Liver (tissue), 8 donors: ENCODE measurements at regions not wholly inside any gene's neighbourhood (a gene's known extent, or its start where the extent isn't known, plus 50 kb on each side); places are given as distances from the start of the nearest gene placed in this dataset.

ENCODE experiments used
- DNase-seq: peaks from one replicate; pipeline ENCODE4 v3.0.0-alpha.2; 2017; ENCODE audit warnings: low spot score
- H3K27ac ChIP-seq, 2 donors: one replicate each; pipeline ENCODE4 v1.7.0; 2013; ENCODE audit warnings: inconsistent platforms in 2 of 2, low read length in 2 of 2, control low read depth in 1 of 2, low read depth in 1 of 2, mild to moderate bottlenecking in 1 of 2
- H3K27me3 ChIP-seq, 4 donors: one replicate each; pipeline versions ENCODE4 v1.6.1 to v1.7.0; 2013; ENCODE audit warnings: low read length in 3 of 4, inconsistent platforms in 1 of 4, mild to moderate bottlenecking in 1 of 4, moderate library complexity in 1 of 4; ENCODE audit not compliant: control insufficient read depth in 4 of 4, insufficient read depth in 4 of 4
- H3K36me3 ChIP-seq, 4 donors: one replicate each; pipeline versions ENCODE4 v1.6.1 to v1.7.0; 2013; ENCODE audit warnings: low read length in 3 of 4, mild to moderate bottlenecking in 3 of 4, low read depth in 1 of 4, moderate library complexity in 1 of 4; ENCODE audit not compliant: control insufficient read depth in 4 of 4, insufficient read depth in 3 of 4
- H3K4me1 ChIP-seq, 4 donors: one replicate each; pipeline versions ENCODE4 v1.6.1 to v1.7.0; 2013; ENCODE audit warnings: low read length in 3 of 4, mild to moderate bottlenecking in 3 of 4, moderate library complexity in 1 of 4; ENCODE audit not compliant: control insufficient read depth in 4 of 4, insufficient read depth in 4 of 4
- H3K4me3 ChIP-seq, 3 donors: one replicate each; pipeline versions ENCODE4 v1.6.1 to v1.7.0; 2013; ENCODE audit warnings: low read length in 3 of 3, control low read depth in 1 of 3, low read depth in 1 of 3, mild to moderate bottlenecking in 1 of 3
- H3K9ac ChIP-seq, 2 donors: one replicate each; pipeline ENCODE4 v1.7.0; 2013; ENCODE audit warnings: low read length in 2 of 2, mild to moderate bottlenecking in 2 of 2, moderate library complexity in 2 of 2, control low read depth in 1 of 2, low read depth in 1 of 2
- H3K9me3 ChIP-seq, 4 donors: one replicate each; pipeline versions ENCODE4 v1.6.1 to v1.7.0; 2013; ENCODE audit warnings: low read length in 3 of 4; ENCODE audit not compliant: control insufficient read depth in 4 of 4
- ATF3 ChIP-seq: IDR thresholded peaks from 2 replicates; pipeline ENCODE4 v1.6.1; 2016; ENCODE audit warnings: antibody characterized with exemption
- EGR1 ChIP-seq, 2 donors: IDR thresholded peaks; 2 replicates each; pipeline ENCODE4 v1.6.1; 2016 to 2018; ENCODE audit warnings: antibody characterized with exemption in 2 of 2, low read depth in 2 of 2
- FOXA1 ChIP-seq: IDR thresholded peaks from 2 replicates; pipeline ENCODE4 v1.6.1; 2016; ENCODE audit warnings: antibody characterized with exemption
- FOXA2 ChIP-seq: IDR thresholded peaks from 2 replicates; pipeline ENCODE4 v1.6.1; 2016; ENCODE audit warnings: antibody characterized with exemption
- HNF4A ChIP-seq, 2 donors: conservative IDR thresholded peaks; 2 replicates each; pipeline ENCODE4 v1.6.1; 2016; ENCODE audit warnings: antibody characterized with exemption in 2 of 2, mild to moderate bottlenecking in 2 of 2
- HNF4G ChIP-seq: IDR thresholded peaks from 2 replicates; pipeline ENCODE4 v1.6.1; 2016; ENCODE audit warnings: antibody characterized with exemption
- JUND ChIP-seq, 2 donors: IDR thresholded peaks; 2 replicates each; pipeline ENCODE4 v1.6.1; 2016; ENCODE audit warnings: antibody characterized with exemption in 2 of 2
- MAX ChIP-seq: IDR thresholded peaks from 2 replicates; pipeline ENCODE4 v1.6.1; 2016; ENCODE audit warnings: antibody characterized with exemption
- NR2F2 ChIP-seq: IDR thresholded peaks from 2 replicates; pipeline ENCODE4 v1.6.1; 2016; ENCODE audit warnings: antibody characterized with exemption
- RAD21 ChIP-seq, 2 donors: IDR thresholded peaks; 2 replicates each; pipeline ENCODE4 v1.6.1; 2016; ENCODE audit warnings: antibody characterized with exemption in 2 of 2, mild to moderate bottlenecking in 2 of 2
- RXRA ChIP-seq, 2 donors: IDR thresholded peaks; 2 replicates each; pipeline ENCODE4 v1.6.1; 2017 to 2018; ENCODE audit warnings: antibody characterized with exemption in 2 of 2, mild to moderate bottlenecking in 1 of 2
- SP1 ChIP-seq: IDR thresholded peaks from 2 replicates; pipeline ENCODE4 v1.6.1; 2018; ENCODE audit warnings: antibody characterized with exemption, mild to moderate bottlenecking
- YY1 ChIP-seq: IDR thresholded peaks from 2 replicates; pipeline ENCODE4 v1.6.1; 2016; ENCODE audit warnings: antibody characterized with exemption, mild to moderate bottlenecking
- WGBS: extraction: QIAGEN DNeasy Blood & Tissue Kit; methylation state at CpG from one replicate; pipeline ENCODE4 v1.1.7; 2013; 5-methylcytosine and 5-hydroxymethylcytosine counted together
- TF ChIP-seq, protein P1 (sequence below): fragments of 150-350 bp; IDR thresholded peaks from 2 replicates; pipeline ENCODE4 v1.5.1; 2017; ENCODE audit warnings: improper control_type of control experiment, low read depth, low read length; ENCODE audit not compliant: missing input control
- TF ChIP-seq, protein P2 (sequence below): IDR thresholded peaks from 2 replicates; pipeline ENCODE4 v1.6.1; 2016; ENCODE audit warnings: antibody characterized with exemption
- TF ChIP-seq, protein P3 (sequence below): IDR thresholded peaks from 2 replicates; pipeline ENCODE4 v1.6.1; 2016; ENCODE audit warnings: antibody characterized with exemption, mild to moderate bottlenecking
- donor health status: healthy.
- donor health status: healthy.
- donor health status: healthy.
- donor health status: healthy.
- donor health status: healthy.

DNA sequence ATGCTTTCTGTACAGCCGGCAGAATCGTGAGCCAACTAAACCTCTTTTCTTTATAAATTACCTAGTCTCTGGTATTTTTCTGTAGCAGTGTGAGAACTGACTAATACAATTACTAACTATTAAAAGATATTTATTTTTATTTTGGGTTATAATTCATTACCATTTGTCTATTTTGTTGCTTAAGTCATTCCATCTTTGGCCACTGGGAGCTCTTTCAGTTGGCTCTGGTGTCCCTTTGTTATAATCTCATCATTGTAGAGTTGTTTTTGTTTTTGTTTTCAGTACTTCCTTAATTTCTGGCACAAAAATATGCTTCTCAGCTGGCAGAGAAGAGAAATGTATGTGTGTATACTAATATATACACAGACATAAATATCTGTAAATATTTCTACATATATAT lies 807.9 kb upstream of the MBL2 start:
- Histone ChIP-seq H3K4me1 (no peaks in the 10 kb centered on the region), H3K27ac (no peak overlapping the region)

GRCh38 chr10:53579773-53580172 lies 807.2 kb upstream of the MBL2 start:
- Histone ChIP-seq H3K27ac (no peak overlapping the region), H3K27me3 (no peaks in the 10 kb centered on the region), H3K9ac (no peak overlapping the region), H3K9me3 (no peaks in the 10 kb centered on the region), H3K4me3 (no peak overlapping the region), H3K36me3 (no peaks in the 10 kb centered on the region), H3K4me1 (no peaks in the 10 kb centered on the region)
- 74% methylated on average over 1 of the region's 1 CpG for WGBS
- DNase-seq: no peak
- TF ChIP-seq, protein P1, sequence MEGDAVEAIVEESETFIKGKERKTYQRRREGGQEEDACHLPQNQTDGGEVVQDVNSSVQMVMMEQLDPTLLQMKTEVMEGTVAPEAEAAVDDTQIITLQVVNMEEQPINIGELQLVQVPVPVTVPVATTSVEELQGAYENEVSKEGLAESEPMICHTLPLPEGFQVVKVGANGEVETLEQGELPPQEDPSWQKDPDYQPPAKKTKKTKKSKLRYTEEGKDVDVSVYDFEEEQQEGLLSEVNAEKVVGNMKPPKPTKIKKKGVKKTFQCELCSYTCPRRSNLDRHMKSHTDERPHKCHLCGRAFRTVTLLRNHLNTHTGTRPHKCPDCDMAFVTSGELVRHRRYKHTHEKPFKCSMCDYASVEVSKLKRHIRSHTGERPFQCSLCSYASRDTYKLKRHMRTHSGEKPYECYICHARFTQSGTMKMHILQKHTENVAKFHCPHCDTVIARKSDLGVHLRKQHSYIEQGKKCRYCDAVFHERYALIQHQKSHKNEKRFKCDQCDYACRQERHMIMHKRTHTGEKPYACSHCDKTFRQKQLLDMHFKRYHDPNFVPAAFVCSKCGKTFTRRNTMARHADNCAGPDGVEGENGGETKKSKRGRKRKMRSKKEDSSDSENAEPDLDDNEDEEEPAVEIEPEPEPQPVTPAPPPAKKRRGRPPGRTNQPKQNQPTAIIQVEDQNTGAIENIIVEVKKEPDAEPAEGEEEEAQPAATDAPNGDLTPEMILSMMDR: no peak
- no peak for TF ChIP-seq RAD21 (IDR thresholded peaks at IDR 0.05)
- TF ChIP-seq NR2F2: no peak
- no peak for TF ChIP-seq EGR1 (IDR thresholded peaks at IDR 0.05; ENCODE audit: low read depth in 2 of 2)
- no peak for TF ChIP-seq RXRA (IDR thresholded peaks at IDR 0.05)
- TF ChIP-seq, protein P2, sequence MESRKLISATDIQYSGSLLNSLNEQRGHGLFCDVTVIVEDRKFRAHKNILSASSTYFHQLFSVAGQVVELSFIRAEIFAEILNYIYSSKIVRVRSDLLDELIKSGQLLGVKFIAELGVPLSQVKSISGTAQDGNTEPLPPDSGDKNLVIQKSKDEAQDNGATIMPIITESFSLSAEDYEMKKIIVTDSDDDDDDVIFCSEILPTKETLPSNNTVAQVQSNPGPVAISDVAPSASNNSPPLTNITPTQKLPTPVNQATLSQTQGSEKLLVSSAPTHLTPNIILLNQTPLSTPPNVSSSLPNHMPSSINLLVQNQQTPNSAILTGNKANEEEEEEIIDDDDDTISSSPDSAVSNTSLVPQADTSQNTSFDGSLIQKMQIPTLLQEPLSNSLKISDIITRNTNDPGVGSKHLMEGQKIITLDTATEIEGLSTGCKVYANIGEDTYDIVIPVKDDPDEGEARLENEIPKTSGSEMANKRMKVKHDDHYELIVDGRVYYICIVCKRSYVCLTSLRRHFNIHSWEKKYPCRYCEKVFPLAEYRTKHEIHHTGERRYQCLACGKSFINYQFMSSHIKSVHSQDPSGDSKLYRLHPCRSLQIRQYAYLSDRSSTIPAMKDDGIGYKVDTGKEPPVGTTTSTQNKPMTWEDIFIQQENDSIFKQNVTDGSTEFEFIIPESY: no peak
- no peak for TF ChIP-seq FOXA1
- TF ChIP-seq ATF3: no peak
- TF ChIP-seq HNF4A (conservative IDR thresholded peaks at IDR 0.05): no peak
- TF ChIP-seq HNF4G: no peak
- TF ChIP-seq, protein P3, sequence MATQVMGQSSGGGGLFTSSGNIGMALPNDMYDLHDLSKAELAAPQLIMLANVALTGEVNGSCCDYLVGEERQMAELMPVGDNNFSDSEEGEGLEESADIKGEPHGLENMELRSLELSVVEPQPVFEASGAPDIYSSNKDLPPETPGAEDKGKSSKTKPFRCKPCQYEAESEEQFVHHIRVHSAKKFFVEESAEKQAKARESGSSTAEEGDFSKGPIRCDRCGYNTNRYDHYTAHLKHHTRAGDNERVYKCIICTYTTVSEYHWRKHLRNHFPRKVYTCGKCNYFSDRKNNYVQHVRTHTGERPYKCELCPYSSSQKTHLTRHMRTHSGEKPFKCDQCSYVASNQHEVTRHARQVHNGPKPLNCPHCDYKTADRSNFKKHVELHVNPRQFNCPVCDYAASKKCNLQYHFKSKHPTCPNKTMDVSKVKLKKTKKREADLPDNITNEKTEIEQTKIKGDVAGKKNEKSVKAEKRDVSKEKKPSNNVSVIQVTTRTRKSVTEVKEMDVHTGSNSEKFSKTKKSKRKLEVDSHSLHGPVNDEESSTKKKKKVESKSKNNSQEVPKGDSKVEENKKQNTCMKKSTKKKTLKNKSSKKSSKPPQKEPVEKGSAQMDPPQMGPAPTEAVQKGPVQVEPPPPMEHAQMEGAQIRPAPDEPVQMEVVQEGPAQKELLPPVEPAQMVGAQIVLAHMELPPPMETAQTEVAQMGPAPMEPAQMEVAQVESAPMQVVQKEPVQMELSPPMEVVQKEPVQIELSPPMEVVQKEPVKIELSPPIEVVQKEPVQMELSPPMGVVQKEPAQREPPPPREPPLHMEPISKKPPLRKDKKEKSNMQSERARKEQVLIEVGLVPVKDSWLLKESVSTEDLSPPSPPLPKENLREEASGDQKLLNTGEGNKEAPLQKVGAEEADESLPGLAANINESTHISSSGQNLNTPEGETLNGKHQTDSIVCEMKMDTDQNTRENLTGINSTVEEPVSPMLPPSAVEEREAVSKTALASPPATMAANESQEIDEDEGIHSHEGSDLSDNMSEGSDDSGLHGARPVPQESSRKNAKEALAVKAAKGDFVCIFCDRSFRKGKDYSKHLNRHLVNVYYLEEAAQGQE: no peak

More for the DNA sequence above, 807.9 kb upstream of the MBL2 start:
- DNase-seq: no peak
- H3K27me3 ChIP-seq: no peaks in the 10 kb centered on the region
- no peak overlapping the region for H3K4me3 ChIP-seq
- no peaks in the 10 kb centered on the region for H3K9me3 ChIP-seq
- H3K9ac ChIP-seq: no peak overlapping the region
- TF ChIP-seq FOXA2: no peak
- TF ChIP-seq EGR1 (IDR thresholded peaks at IDR 0.05; ENCODE audit: low read depth in 2 of 2): no peak
- TF ChIP-seq, protein P2: no peak
- no peak for TF ChIP-seq RAD21 (IDR thresholded peaks at IDR 0.05)
- no peak for TF ChIP-seq SP1
- TF ChIP-seq HNF4A (conservative IDR thresholded peaks at IDR 0.05): no peak
- TF ChIP-seq MAX: no peak
- TF ChIP-seq JUND (IDR thresholded peaks at IDR 0.05): no peak
- no peak for TF ChIP-seq HNF4G
- TF ChIP-seq, protein P1: no peak
- no peak for TF ChIP-seq NR2F2
- TF ChIP-seq ATF3: no peak
- no peak for TF ChIP-seq YY1
- H3K36me3 ChIP-seq: no peaks in the 10 kb centered on the region
- WGBS: 93% methylated on average over 2 of the region's 2 CpGs
